HepG2 (cell line): ENCODE measurements at regions not wholly inside any gene's neighbourhood (a gene's known extent, or its start where the extent isn't known, plus 50 kb on each side); places are given as distances from the start of the nearest gene placed in this dataset.
A peak's percentile ranks its signal among the peaks of the same experiment; 100 is the strongest.

Experiments used
- ATAC-seq: fragments of 200-7000 bp; cut with Tn5 transposase; 3 replicates; pipeline ENCODE4 v1.9.1; 2020; ENCODE audit warnings: mild to moderate bottlenecking, moderate library complexity
- BruUV-seq: library from RNA; stranded (reverse); fragments of 400-500 nt; replicated peaks from 2 replicates; lab custom pipeline; 2021; lab: Mats Ljungman, UMichigan
- CTCF ChIA-PET: fragments of 300-600 bp; formaldehyde crosslinking; extraction: SDS; loops from one replicate; lab custom pipeline; 2021; ENCODE audit warnings: low total read pairs, inconsistent platforms, low intra/inter-chr PET ratio; lab: Yijun Ruan, JAX
- POLR2A ChIA-PET: fragments of 350-600 bp; sonication (Branson Sonifier 250); formaldehyde crosslinking; loops from one replicate; lab custom pipeline; 2020; ENCODE audit warnings: antibody characterized with exemption, inconsistent platforms; lab: Yijun Ruan, JAX
- DNase-seq: peaks from one replicate; pipeline ENCODE4 v3.0.0-alpha.2; 2015; ENCODE audit warnings: low spot score
- FAIRE-seq: peaks from 3 replicates; lab custom pipeline; 2011; peaks lifted over from hg19 to GRCh38; lab: Jason Lieb, UNC
- H2AFZ ChIP-seq: one replicate; pipeline ENCODE4 v1.6.1; 2011; ENCODE audit warnings: low read length, inconsistent platforms
- H3K27ac ChIP-seq: fragments of 300-600 bp; 3 replicates; pipeline ENCODE4 v1.8.0; 2011; ENCODE audit warnings: mixed run types, mild to moderate bottlenecking, mixed read lengths, low read length, inconsistent platforms; ENCODE audit not compliant: insufficient read depth; ENCODE audit errors: extremely low read length
- H3K27me3 ChIP-seq, 2 experiments: fragments of 200-600 bp in 1 of 2; 2 replicates in 1 of 2; 3 replicates in 1 of 2; pipeline versions ENCODE4 v1.6.0 to v1.8.0; 2011; ENCODE audit warnings: low read length in 2 of 2, mild to moderate bottlenecking in 2 of 2, moderate library complexity in 2 of 2, inconsistent platforms in 1 of 2; ENCODE audit not compliant: insufficient read depth in 2 of 2, control insufficient read depth in 1 of 2
- H3K36me3 ChIP-seq, 2 experiments: fragments of 200-600 bp in 1 of 2; replicated peaks in 1 of 2; 2 replicates in 1 of 2; 3 replicates in 1 of 2; pipeline versions ENCODE4 v1.5.1 to v1.8.0; 2011; ENCODE audit warnings: low read length in 2 of 2, inconsistent platforms in 1 of 2; ENCODE audit not compliant: insufficient read depth in 2 of 2, control insufficient read depth in 1 of 2
- H3K4me1 ChIP-seq: 2 replicates; pipeline ENCODE4 v1.5.1; 2012; ENCODE audit warnings: low read length, inconsistent platforms; ENCODE audit not compliant: insufficient read depth
- H3K4me2 ChIP-seq: 2 replicates; pipeline ENCODE4 v1.6.0; 2011; ENCODE audit warnings: low read depth, low read length, inconsistent platforms
- H3K4me3 ChIP-seq, 3 experiments: fragments of 200-600 bp in 1 of 3; sonication (generic), shearing (Covaris generic) in 1 of 3; replicated peaks in 1 of 3; 2 replicates each; pipeline ENCODE4 v1.5.1; 2011 to 2016; ENCODE audit warnings: low read length in 3 of 3, inconsistent platforms in 2 of 3, low read depth in 2 of 3, mild to moderate bottlenecking in 2 of 3, control low read depth in 1 of 3, mixed read lengths in 1 of 3; ENCODE audit not compliant: insufficient read depth in 1 of 3
- H3K79me2 ChIP-seq: one replicate; pipeline ENCODE4 v1.6.1; 2011; ENCODE audit warnings: low read length, inconsistent platforms; ENCODE audit not compliant: insufficient read depth
- H3K9ac ChIP-seq: 2 replicates; pipeline ENCODE4 v1.6.0; 2011; ENCODE audit warnings: mild to moderate bottlenecking, low read depth, low read length, inconsistent platforms; ENCODE audit not compliant: insufficient read depth
- H3K9me3 ChIP-seq: 2 replicates; pipeline ENCODE4 v1.5.1; 2012; ENCODE audit warnings: mild to moderate bottlenecking, low read length
- H4K20me1 ChIP-seq: 2 replicates; pipeline ENCODE4 v1.6.0; 2011; ENCODE audit warnings: inconsistent platforms, mild to moderate bottlenecking, low read length, moderate library complexity; ENCODE audit not compliant: insufficient read depth
- AHDC1 ChIP-seq: sonication (generic); formaldehyde crosslinking; IDR thresholded peaks from 2 replicates; pipeline ENCODE4 v1.5.1; 2020; ENCODE audit warnings: mild to moderate bottlenecking, missing genetic modification reagents, borderline replicate concordance
- CEBPG ChIP-seq: IDR thresholded peaks from 2 replicates; pipeline ENCODE4 v1.6.1; 2016
- FOXA3 ChIP-seq: IDR thresholded peaks from 2 replicates; pipeline ENCODE4 v1.6.1; 2016; ENCODE audit warnings: missing genetic modification reagents, missing compliant biosample characterization
- HDAC2 ChIP-seq: sonication (generic); formaldehyde crosslinking; IDR thresholded peaks from 2 replicates; pipeline ENCODE4 v1.4.0; 2020; ENCODE audit warnings: missing genetic modification reagents
- HNRNPH1 ChIP-seq: fragments of 200-400 bp; formaldehyde crosslinking; optimal IDR thresholded peaks from 2 replicates; pipeline ENCODE3; 2017; ENCODE audit warnings: mild to moderate bottlenecking, low read depth, low read length
- KMT2A ChIP-seq: sonication (generic); formaldehyde crosslinking; IDR thresholded peaks from 2 replicates; pipeline ENCODE4 v1.4.0; 2020; ENCODE audit warnings: missing genetic modification reagents
- NFKB2 ChIP-seq: sonication (generic); formaldehyde crosslinking; IDR thresholded peaks from 2 replicates; pipeline ENCODE4 v1.4.0; 2020; ENCODE audit warnings: missing genetic modification reagents, borderline replicate concordance
- SNAPC2 ChIP-seq: sonication (generic); formaldehyde crosslinking; IDR thresholded peaks from 2 replicates; pipeline ENCODE4 v1.8.1; 2022; ENCODE audit warnings: mild to moderate bottlenecking, missing genetic modification reagents
- ZFAT ChIP-seq: sonication (generic); formaldehyde crosslinking; conservative IDR thresholded peaks from 2 replicates; pipeline ENCODE4 v1.8.1; 2023; ENCODE audit warnings: missing genetic modification reagents, inconsistent platforms
- ZNF460 ChIP-seq: sonication (generic); formaldehyde crosslinking; IDR thresholded peaks from 2 replicates; pipeline ENCODE4 v1.5.1; 2020; ENCODE audit warnings: missing genetic modification reagents, mild to moderate bottlenecking, borderline replicate concordance
- ZNF510 ChIP-seq: sonication (generic); formaldehyde crosslinking; IDR thresholded peaks from 2 replicates; pipeline ENCODE4 v1.4.0; 2020; ENCODE audit warnings: low read depth, mild to moderate bottlenecking, missing genetic modification reagents
- ZNF850 ChIP-seq: sonication (generic); formaldehyde crosslinking; conservative IDR thresholded peaks from 2 replicates; pipeline ENCODE4 v1.9.0; 2021; ENCODE audit warnings: mild to moderate bottlenecking, missing genetic modification reagents
- WGBS: methylation state at CpG from one replicate; pipeline ENCODE4 v1.1.6; 2017; ENCODE audit warnings: low lambda C conversion rate; 5-methylcytosine and 5-hydroxymethylcytosine counted together
- in situ Hi-C: cut with HindIII; loops from 2 replicates; pipeline ENCODE4 v1.10.0; 2017; ENCODE audit warnings: low pct_unique_long_range_greater_than_20kb; ENCODE audit not compliant: extremely low pct_ligation_motif_present
- intact Hi-C: fragments of 100-400 bp; cut with micrococcal nuclease; formaldehyde crosslinking; loops from one replicate; pipeline ENCODE4 v1.10.0; 2022; ENCODE audit not compliant: unreplicated experiment
- TF ChIP-seq, protein P1 (sequence below), 2 experiments: sonication (generic) in 1 of 2; formaldehyde crosslinking in 1 of 2; IDR thresholded peaks; 2 replicates each; pipeline versions ENCODE4 v1.6.1 to v1.9.0; 2014 to 2022; ENCODE audit warnings: antibody characterized with exemption in 1 of 2, borderline replicate concordance in 1 of 2, inconsistent platforms in 1 of 2, low read depth in 1 of 2, missing genetic modification reagents in 1 of 2

- TF ChIP-seq, protein P1, sequence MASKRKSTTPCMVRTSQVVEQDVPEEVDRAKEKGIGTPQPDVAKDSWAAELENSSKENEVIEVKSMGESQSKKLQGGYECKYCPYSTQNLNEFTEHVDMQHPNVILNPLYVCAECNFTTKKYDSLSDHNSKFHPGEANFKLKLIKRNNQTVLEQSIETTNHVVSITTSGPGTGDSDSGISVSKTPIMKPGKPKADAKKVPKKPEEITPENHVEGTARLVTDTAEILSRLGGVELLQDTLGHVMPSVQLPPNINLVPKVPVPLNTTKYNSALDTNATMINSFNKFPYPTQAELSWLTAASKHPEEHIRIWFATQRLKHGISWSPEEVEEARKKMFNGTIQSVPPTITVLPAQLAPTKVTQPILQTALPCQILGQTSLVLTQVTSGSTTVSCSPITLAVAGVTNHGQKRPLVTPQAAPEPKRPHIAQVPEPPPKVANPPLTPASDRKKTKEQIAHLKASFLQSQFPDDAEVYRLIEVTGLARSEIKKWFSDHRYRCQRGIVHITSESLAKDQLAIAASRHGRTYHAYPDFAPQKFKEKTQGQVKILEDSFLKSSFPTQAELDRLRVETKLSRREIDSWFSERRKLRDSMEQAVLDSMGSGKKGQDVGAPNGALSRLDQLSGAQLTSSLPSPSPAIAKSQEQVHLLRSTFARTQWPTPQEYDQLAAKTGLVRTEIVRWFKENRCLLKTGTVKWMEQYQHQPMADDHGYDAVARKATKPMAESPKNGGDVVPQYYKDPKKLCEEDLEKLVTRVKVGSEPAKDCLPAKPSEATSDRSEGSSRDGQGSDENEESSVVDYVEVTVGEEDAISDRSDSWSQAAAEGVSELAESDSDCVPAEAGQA (IDR thresholded peaks at IDR 0.05; ENCODE audit: low read depth): no peak
- TF ChIP-seq, protein P1 (CRISPR knock-in tag; IDR thresholded peaks at IDR 0.05; ENCODE audit: borderline replicate concordance): no peak
- TF ChIP-seq CEBPG (CRISPR knock-in tag) (peak; percentile 71), HNRNPH1 (no peak), NFKB2 (CRISPR knock-in tag) (no peak), KMT2A (CRISPR knock-in tag) (no peak), ZNF460 (CRISPR knock-in tag) (no peak), FOXA3 (CRISPR knock-in tag) (no peak), HDAC2 (CRISPR knock-in tag) (no peak), ZNF850 (no peak)
Measured at GRCh38 chr6:141026504-141026903, 1106.2 kb upstream of the GJE1 start (continued).

DNA sequence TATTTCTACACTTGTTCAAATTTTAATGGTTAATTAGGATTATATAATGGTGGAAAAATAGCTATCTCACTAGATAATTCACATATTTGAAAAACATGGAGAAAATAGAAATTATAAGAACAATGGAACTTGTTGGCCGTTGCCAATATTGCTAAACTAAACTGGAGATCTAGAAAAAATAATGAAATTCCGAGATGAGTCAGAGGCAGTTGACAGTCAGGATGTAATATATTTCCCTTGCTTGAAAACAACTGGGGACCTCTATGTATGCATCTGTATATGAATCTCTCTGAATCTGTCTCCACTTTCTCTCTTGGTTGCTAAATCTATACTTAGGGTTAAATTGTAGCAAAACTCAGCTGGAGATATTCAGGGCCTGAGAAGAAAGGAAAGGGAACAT lies 1108.2 kb upstream of the GJE1 start:
- intact Hi-C loops (no loop called here), in situ Hi-C loops (no loop called here)
- Histone ChIP-seq H3K27ac (no peak overlapping the region), H3K4me2 (no peak overlapping the region), H3K27me3 (no peaks in the 10 kb centered on the region), H4K20me1 (no peaks in the 10 kb centered on the region), H3K36me3 (no peaks in the 10 kb centered on the region), H2AFZ (no peak overlapping the region), H3K9me3 (peaks cover 36% of the 10 kb centered on the region), H3K9ac (no peak overlapping the region), H3K4me1 (peaks cover 17% of the 10 kb centered on the region), H3K79me2 (no peaks in the 10 kb centered on the region), H3K4me3 (no peak overlapping the region)
- ChIA-PET POLR2A (no interaction called here), CTCF (no interaction called here)
- 20% methylated on average over 2 of the region's 2 CpGs for WGBS
- FAIRE-seq (no peak), ATAC-seq (no peak), DNase-seq (no peak)
- no TSS peak for BruUV-seq
- TF ChIP-seq ZFAT (CRISPR knock-in tag) (no peak), AHDC1 (CRISPR knock-in tag) (no peak), ZNF510 (no peak), SNAPC2 (CRISPR knock-in tag) (no peak)
